Right ventricle myocardium inferior (tissue), 1 donor: ENCODE measurements at regions not wholly inside any gene's neighbourhood (a gene's known extent, or its start where the extent isn't known, plus 50 kb on each side); places are given as distances from the start of the nearest gene placed in this dataset.
"Not testable (repeated sequence)": the region's sequence is repeated elsewhere in the genome, so short reads cannot be mapped to it uniquely, and the experiment has no call there.

Source experiments
- ATAC-seq: fragments of 200-7000 bp; cut with Tn5 transposase; one replicate; pipeline ENCODE4 v1.9.1; 2020; ENCODE audit warnings: mild to moderate bottlenecking, moderate library complexity
- DNase-seq: peaks from one replicate; pipeline ENCODE4 v3.0.0; 2021; ENCODE audit errors: missing footprints
- intact Hi-C: fragments of 100-400 bp; cut with DNase I; formaldehyde crosslinking; loops from one replicate; pipeline ENCODE4 v1.11.0; 2022
- donor health status: DM: no; HTN: yes; CAD: no; lungs with severe emphysema.

DNA sequence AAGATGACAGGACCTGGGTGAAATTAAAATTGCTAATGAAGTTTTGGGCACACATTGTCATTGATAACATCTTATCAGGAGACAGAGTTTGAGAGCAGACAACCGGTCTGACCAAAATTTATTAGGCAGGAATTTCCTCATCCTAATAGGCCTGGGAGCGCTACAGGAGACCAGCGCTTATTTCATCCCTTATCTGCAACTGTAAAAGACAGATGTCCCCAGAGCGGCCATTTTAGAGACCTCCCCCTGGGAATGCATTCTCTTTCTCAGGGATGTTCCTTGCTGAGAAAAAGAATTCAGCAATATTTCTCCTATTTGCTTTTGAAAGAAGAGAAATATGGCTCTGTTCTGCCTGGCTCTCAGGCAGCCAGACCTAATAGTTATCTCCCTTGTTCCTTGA is 504.2 kb upstream of the PCDH7 start:
- ATAC-seq, DNase-seq, intact Hi-C loops: not testable (repeated sequence)

DNA sequence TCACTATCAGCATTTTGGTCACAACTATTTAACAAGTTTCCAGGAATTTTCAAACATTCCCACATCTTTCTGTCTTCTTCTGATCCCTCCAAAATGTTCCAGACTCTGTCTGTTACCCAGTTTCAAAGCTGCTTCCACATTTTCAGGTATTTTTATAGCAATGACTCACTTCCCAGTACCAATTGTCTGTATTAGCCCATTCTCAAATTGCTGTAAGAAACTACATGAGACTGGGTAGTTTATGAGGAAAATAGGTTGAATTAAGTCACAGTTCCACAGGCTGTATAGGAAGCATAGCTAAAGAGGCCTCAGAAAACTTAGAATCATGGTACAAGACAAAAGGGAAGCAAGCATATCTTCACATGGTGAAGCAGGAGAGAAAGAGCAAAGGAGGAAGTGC is 475.0 kb upstream of the PCDH7 start:
- DNase-seq (no peak), ATAC-seq (no peak)
- intact Hi-C loops: no loop called here

DNA sequence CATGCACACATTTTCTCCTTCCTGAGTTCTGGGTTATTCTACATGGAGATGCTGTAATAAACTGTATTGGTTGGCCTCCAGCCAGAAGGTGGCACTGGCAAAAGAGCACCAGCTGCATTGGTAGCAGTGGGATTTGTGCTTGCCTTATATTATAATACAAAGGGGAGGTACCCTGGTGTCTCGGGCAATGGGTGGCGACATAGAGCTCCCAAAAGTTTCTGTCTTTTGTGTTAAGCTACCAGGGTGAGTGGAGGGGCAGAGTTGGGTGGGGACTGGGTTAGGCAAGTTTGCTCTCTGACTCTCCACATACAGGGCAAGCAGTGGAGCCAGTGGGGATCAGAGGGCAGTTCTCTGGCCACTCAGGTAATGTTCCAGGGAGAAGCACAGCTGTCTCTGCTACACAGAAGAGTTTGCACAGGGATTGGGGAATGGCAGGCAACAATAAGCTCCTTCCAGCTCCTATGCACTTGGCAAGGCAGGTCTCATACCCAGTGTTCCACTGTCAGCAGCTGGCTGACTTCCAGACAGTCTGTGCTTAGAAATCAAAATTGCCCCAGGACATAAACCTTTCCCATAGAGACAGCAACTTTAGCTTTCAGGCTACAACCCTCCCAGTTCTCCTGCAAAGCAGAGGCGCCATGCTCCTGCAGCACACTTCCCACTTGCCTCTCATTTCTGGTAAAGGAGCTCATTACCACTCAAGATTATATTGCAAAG is 463.9 kb upstream of the PCDH7 start:
- intact Hi-C loops: no loop called here
- no peak for DNase-seq

DNA sequence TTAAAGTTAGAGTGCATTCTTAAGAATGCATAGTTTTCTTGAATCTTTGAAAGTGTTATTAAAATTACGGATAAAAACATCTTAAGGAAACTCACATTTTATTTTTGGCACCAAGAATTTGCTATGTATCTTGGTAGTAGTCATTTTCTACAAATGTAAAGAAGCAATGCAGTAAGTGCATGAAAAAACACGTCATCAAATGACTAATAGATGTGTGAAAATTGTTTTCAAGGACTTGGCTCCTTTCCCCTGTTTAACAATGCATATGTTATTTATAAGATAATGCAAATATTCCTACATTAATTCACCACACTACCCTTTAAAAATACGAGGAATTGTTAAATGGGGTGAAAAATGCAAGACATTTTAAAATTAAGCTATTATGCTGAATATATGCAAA is 461.2 kb upstream of the PCDH7 start:
- ATAC-seq: no peak
- no peak for DNase-seq
- intact Hi-C loops: no loop called here

More for the DNA sequence above, 463.9 kb upstream of the PCDH7 start:
- ATAC-seq: no peak

DNA sequence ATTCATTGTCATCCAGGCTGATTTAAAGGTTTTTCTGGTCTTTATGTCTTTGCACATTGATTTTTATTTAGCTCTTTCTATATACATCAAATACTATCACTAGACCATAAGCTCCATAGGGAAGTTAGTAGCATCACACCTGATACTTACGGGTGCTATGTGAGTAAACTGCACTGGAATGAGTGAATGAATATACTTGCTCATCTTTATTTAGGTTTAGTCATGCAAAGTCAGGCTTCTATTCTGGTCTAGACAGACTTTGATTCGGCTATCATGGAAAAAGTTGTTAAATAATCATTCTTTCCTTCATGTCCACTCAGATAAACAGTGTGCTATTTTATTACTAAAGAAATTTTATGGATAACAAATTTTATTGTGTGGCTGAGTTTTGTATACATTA is 457.8 kb upstream of the PCDH7 start:
- ATAC-seq: no peak
- no peak for DNase-seq
- intact Hi-C loops: no loop called here

DNA sequence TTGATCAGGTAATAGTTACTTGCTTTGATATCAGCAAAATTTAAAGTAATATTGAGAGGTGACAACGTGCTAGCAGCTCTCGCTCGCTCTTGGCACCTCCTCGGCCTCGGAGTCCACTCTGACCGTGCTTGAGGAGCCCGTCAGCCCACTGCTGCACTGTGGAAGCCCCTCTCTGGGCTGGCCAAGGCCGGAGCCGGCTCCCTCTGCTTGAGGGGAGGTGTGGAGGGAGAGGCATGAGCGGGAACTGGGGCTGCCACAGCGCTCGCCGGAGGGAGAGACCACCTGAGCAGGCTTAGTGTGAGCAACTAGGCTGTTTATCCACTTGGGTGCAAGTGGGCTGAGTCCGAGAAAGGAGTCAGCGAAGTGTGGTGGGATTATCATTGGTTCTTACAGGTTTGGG is 455.7 kb upstream of the PCDH7 start:
- intact Hi-C loops: no loop called here
- ATAC-seq (no peak), DNase-seq (peak; percentile 61)

DNA sequence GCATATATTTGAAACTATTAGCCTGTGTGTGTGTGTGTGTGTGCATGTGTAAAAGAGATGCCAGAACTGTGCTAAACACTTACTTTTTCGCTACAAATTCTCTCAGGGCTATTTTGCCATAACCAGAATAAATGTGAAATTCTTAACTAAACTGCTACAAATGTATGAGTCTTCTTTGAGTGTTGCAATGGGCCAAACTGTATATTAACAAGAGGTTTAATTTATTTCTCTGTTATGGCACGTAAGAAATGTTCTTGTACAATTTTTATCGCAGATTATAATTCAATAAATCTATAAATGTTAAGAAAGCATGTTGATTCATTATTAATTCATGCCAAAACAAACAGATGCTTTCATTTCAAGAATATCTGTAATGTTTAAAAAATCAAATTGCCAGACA is 454.5 kb upstream of the PCDH7 start:
- DNase-seq: no peak
- intact Hi-C loops: no loop called here
- no peak for ATAC-seq

DNA sequence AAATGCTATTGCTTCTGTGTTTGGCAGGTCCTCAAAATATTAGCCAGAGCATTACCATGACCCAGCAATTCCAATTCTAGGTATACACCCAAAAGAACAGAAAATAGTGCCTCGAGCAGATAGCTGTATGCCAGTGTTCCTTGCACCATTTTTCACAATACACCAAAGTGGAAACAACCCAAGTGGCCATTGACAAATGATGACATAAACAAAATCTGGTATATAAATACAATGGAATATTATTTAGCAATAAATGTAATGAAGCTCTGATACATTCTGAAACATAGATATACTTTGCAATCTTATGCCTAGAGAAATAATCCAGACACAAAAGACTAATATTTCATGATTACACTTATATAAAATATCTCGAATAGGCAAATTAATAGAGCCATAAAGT is 451.8 kb upstream of the PCDH7 start:
- DNase-seq (no peak), ATAC-seq (no peak)
- intact Hi-C loops: no loop called here

DNA sequence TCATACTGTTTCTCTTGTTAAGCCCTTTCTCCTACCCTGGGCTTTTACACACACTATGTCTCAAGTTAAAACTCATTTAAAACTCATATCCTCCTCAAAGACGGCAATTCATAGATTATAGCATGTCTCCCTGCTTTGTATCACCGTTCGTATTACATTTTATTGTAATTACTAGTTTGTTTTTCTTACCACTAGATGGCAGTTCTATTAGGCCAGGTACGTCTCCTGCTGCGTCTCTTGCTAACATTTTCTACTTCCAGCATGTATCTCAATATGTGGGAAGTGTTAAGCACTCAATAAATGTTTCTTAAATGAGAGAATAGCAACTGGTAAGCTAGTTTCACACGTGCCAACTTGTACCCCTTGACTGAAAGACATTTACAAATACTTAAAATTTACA is 450.3 kb upstream of the PCDH7 start:
- DNase-seq (no peak), ATAC-seq (no peak)
- intact Hi-C loops: no loop called here

DNA sequence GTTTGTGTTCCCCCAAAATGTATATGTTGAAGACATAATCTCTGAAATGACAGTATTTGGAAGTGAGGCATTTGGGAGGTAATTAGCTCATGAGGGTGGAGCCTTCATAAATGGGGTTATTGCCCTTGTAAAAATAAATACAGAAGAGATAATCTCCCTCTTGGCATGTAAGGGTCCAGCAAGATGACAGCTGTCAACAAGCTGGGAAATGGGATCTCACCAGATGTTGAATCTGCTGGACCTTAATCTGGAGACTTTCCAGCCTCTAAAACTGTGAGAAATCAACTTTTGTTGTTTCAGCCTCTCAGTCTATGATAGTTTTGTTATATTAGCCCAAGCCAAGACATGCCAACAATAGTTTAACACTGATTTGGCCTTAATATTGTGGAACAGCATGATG is 438.2 kb upstream of the PCDH7 start:
- ATAC-seq: no peak
- DNase-seq: no peak
- intact Hi-C loops: no loop called here

DNA sequence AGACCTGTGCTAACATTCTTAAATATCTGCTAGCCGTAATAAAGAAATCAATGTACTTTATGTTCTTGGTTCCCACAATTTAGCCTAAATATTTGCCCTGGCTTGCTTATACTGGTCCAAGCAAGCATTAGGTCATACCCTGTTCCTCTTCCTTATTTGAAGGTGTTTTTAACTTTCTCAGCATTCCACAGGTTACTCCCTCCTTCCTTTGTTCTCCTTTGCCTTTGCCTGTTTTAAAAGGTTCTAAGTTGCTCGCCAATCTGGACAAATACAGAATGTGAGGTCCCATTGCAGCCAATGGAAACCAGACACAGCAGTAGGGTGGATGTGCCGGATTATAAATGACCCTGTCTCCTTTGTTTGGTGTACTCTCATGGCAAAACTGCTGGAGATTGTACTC is 436.8 kb upstream of the PCDH7 start:
- no peak for DNase-seq
- intact Hi-C loops: no loop called here
- no peak for ATAC-seq

DNA sequence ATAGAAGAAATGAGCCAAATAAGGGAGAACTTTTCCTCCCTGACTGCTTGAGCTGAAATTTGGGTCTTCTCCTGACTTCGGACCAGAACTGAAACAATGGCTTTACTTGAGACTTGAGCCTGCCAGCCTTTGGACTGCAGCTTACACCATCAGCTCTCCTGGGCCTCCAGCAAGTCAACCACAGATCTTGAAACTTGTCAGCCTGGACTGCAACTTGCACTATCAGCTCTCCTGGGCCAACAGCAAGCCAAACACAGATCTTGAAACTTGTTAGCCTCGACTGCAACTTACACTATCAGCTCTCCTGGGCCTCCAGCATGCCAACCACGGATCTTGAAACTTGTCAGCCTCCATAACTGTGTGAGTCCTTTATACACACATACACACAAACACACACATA is 425.9 kb upstream of the PCDH7 start:
- DNase-seq (no peak), ATAC-seq (no peak)
- intact Hi-C loops: no loop called here

DNA sequence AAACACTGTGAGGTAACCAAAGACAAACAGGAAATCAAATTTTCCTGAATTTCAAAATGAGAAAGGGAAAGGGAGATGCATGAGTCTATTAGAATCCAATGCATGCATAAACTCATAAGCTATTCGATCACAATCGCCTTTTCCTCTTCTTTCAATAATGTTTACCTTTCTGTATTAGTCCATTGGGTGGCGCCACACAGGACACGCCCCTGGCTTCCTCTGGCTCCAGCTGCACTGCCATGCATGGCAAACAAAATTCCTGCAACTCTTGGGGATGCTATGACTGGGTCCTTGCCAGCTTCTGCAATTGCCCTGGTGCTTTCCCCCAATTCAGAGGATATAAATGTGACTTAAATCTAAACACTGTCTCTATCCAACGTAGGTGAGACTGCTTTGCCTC is 424.5 kb upstream of the PCDH7 start:
- intact Hi-C loops: no loop called here
- DNase-seq: no peak
- no peak for ATAC-seq

DNA sequence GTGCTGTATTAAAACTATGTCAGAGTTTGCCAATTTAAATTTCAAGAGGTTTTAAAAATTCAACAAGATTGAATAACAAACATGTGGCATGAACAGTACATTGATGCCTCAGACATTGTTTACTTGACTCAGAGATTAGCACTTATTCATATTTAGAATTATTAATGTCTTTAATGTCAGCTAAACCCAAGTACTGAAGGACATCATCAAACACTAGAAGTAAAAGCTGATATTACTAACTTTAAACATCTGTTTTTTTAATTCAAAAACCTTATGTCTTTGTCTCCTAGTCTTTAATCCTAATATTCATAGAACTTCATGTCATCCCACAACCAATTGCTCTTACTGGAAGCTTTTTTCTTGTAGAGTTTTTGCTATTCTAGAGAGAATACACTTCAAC is 406.2 kb upstream of the PCDH7 start:
- DNase-seq (no peak), ATAC-seq (no peak)
- intact Hi-C loops: no loop called here

DNA sequence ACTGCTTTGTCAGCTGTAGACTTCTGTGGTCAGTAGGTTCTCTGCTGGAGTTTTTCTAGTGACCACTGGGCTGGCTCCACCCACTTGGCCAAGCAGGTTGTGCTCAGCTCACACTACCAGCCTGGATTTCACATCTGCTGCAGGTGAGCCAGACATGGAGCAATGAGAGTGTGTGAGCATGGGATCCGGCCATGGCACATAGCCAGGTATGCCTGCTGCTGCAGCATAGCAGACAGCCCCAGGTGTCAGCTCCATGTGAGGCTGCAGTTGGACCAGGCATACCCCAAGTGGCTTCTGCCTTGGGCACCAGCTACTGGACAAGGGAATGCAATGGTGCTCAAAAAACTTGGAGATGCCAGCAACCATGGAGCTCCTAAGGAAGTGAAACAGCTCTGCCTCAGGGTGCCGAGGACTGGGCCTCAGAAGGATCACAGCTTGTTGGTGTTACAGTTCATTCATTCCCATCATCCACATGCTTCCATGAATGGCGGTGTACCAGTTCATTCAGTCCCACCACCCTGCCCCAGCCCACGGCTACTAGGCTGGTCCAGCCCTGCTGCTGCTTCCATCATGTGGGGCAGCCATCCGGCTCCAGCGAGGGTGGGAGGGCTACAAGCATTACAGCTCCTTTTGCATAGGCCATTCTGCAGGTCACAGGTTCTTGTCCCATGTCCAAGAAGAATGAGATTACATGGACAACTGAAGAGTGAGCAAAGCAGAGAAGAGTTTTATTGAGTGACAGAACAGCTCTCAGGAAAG is 389.1 kb upstream of the PCDH7 start:
- peak; percentile 55 for DNase-seq
- intact Hi-C loops: no loop called here
- ATAC-seq: no peak

DNA sequence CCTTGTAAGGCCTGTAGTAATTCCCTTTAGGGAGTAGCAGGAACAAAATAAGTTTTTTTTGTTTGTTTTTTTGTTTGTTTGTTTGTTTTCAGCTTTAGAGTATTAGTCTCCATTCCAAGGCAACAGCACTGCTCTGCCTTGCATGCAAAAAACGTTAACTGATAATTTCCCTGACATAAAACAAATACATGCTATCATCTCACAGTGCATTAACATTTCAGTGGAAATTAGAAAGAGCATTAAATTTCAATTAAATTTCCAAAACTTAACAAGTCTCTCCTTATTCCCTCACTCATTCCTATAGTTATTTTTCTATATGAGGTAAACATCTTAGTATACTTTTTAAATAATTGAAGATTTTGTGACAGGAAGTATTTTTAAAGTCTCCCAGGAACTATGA is 378.4 kb upstream of the PCDH7 start:
- intact Hi-C loops: no loop called here
- ATAC-seq (no peak), DNase-seq (no peak)

DNA sequence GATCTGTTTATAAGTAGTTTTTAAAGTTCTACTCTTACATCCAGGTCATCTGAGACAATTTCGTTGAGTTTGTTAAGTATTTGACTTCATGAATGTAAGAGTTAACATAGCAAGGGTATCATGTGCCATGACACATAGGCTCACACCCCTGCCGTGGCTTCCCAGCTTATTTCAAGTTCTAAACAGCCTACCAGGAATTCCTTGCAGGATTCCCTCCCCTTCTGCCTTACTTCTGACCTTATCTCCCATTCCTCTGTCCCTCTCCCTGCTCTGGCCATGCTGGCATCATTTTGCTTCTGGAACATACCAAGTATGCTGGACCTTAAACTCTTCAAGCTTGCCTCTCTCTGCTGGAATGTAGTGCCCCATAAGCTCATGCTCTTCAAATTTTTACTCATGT is 369.9 kb upstream of the PCDH7 start:
- ATAC-seq: no peak
- intact Hi-C loops: no loop called here

DNA sequence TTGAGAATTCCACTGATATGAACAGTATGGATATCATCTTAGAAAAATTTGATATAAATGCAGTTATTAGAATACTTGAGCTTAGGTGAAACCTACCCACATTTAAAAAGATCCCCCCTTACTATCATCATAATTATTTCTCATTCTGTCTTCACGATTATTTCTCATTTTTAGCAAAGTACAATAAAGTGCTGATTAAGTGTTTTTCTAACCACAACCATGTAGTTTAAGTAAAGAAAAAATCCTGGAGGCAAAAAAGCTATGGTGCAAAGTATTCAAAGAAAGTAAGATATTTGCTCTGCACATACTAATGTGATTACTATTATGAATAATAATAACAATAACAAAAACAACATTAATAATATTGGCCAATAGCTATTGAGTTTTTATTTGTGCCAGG is 365.6 kb upstream of the PCDH7 start:
- intact Hi-C loops: no loop called here
- DNase-seq: no peak
- no peak for ATAC-seq

More for the DNA sequence above, 369.9 kb upstream of the PCDH7 start:
- DNase-seq: no peak

DNA sequence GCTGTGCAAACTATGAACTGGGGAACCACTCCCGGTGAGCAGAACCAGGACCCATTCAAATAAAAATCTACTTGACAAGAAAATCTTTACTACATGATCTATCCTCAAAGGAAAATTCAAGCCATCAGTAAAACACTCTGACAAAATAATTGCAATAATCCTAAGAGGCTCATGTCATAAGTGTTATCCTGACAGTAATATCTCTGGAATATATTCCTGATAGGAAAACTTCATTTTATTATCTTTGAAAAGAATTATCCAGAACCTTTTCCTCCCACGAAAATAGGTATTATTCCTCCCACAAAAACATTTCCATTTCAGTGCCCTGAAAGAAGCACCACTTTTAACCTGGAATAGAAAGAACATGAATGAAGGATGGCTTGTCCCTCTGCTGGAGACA is 357.7 kb upstream of the PCDH7 start:
- ATAC-seq: no peak
- DNase-seq: no peak
- intact Hi-C loops: no loop called here

DNA sequence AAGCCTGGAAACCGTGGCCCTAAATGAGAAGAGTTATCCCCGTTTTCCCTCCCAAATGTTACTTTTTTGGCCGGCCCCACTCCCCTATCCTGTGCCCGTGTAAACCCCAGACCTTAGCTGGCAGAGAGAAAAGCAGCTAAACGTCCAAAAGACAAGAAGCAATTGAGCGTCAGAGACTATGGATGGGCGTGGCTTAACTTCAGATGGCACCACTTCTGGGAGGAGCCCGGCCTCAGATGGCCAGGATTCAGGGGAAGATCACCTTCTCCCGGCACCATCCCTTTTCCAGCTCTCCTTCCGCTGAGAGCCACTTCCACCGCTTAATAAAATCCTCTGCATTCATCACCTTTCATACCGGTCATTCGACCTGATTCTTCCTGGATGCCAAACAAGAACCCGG is 350.1 kb upstream of the PCDH7 start:
- intact Hi-C loops: no loop called here
- no peak for ATAC-seq
- no peak for DNase-seq
